ENCODE measurements at regions not wholly inside any gene's neighbourhood (a gene's known extent, or its start where the extent isn't known, plus 50 kb on each side); places are given as distances from the start of the nearest gene placed in this dataset.
A peak's percentile ranks its signal among the peaks of the same experiment; 100 is the strongest.
"Not testable (repeated sequence)": the region's sequence is repeated elsewhere in the genome, so short reads cannot be mapped to it uniquely, and the experiment has no call there.

DNA sequence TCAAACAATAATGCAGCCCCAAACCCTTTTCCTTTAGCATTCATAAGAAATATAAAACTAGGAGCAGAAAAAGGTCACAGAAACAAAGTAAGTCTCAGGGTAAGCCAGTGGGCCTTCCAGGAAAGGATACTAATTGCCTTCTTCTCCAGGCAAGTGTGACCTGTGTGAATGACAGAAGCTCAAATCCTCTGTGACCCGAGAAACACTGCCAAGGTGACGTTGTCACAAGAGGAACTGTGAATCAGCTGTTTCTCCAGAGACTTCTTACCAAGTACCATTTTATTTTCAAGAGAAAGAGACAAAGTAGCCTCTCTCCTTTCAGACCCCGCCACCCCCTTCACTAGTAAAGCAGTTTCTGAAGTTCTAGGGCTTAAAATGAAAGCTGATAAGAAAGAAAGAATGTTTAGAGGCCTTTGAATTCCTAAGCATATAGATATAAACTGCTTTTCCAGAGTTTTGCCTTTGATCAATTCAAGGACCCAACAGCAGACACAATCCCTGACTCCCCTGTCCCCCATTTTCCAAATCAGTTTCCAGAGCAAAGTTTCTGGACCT lies 155.6 kb downstream of the NUF2 start:
- DNase-seq, result no peak

DNA sequence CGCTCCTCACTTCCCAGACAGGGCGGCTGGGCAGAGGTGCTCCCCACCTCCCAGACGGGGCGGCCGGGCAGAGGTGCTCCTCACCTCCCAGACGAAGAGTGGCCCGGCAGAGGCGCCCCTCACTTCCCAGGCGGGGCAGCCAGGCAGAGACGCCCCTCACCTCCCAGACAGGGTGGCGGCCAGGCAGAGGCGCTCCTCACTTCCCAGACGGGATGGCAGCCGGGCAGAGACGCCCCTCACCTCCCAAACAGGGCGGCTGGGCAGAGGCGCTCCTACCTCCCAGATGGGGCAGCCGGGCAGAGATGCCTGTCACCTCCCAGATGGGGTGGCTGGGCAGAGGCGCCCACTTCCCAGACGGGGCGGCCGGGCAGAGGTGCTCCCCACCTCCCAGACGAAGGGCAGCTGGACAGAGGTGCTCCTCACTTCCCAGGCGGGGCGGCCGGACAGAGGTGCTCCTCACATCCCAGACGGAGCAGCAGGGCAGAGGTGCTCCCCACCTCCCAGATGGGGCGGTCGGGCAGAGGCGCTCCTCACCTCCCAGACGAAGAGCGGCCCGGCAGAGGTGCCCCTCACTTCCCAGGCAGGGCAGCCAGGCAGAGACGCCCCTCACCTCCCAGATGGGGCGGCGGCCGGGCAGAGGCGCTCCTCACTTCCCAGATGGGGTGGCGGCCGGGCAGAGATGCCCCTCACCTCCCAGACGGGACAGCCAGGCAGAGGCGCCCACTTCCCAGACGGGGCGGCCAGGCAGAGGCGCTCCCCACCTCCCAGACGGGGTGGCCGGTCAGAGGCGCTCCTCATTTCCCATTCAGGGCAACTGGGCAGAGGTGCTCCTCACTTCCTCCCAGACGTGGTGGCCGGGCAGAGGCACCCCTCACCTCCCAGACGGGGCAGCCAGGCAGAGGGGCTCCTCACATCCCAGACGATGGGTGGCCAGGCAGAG lies 176.9 kb downstream of the NUF2 start:
- DNase-seq, result not testable (repeated sequence)

GRCh38 chr1:163504331-163504978 lies 182.7 kb downstream of the NUF2 start:
- DNase-seq, result no peak

DNA sequence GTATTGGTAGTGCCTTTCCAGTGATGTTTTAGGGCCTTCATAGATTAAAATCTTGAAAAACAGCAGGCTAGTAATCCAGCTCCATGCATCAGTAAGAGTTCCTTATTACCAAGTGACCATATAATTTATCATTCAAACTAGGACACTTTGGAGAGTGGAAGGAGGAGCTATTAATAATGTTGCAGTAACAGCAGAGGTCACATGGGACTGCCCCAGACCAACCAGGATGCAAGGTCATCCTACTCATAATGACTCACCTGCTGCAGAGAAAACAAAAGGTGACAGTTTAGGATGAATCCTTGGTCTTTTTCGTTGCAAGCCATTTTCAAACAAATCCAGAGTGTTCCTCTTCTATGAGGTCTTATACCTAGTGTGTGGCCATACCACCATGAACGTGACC lies 187.4 kb downstream of the NUF2 start:
- no peak for DNase-seq

GRCh38 chr1:163512349-163512989 lies 190.7 kb downstream of the NUF2 start:
- DNase-seq, result no peak

DNA sequence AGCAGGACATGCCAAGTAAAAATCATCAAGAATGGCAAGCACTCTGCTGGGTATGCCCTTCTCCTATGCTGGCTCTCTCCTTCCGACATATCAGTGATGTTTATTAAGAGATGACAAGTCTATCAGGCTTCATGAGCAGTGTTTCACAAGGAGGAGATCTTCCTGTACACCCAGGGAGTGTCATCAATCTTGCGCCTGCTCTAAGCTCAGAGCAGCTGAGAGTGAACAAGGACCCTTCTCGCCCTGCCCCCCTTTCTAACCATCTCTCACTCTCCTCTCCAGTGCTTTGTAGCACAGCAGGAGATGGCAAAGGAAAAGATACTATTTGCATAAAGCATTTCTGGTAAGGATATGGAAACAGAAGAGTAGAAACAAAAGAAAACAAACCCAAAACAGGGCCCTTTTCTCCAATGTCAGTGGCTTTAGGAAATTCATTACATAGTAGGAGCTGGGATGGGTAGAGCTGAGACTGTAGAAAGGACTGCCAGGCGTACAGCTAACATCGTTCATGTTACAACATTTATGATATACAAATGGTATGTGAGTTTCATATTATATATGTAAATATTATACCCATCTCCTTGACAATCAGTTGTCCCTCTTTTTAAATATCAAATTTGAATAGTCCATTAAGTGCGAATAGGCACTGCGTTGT lies 201.7 kb downstream of the NUF2 start:
- DNase-seq, result no peak

- DNase-seq, result no peak
These were observed 207.1 kb downstream of the NUF2 start for GRCh38 chr1:163528710-163529348.

DNA sequence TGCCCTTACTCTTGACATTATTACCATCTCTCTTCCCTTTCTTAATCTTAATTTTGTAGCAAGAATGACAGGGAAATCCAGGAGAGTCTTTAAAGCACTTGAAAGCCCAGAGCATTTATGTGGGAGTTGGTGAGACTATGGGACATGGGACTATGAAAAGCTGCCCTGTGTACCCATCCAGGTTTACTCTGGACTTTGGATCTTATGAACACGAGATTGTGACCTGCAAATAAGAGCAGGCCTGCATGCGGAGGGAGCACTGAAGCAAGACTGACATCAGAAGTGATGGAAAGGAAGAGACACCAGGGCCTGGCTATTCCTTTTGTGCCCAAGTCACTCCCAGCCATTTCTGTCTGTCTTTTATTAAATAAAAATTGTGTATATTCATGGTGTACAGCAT lies 209.6 kb downstream of the NUF2 start:
- DNase-seq, result no peak

DNA sequence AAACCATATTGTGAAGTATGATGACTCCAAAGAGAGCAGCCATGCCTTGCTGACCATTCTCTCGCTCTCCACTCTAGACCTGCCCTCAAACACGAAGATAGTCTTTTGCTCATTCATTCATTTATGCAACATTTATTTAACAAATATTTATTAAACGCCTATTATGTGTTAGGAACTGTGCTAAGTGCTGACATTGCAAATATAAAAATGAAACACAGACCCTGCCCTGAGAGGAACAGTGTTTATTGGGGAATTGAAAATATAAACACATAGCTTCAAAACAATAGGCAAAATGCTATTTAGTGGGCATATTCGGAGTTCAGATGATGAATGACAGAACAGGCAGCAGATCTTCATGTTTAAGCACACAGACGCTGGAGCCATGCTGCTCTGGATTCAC lies 213.6 kb downstream of the NUF2 start:
- DNase-seq, result no peak

GRCh38 chr1:163535807-163536206 lies 214.1 kb downstream of the NUF2 start:
- DNase-seq, result peak; percentile 21

- no peak for DNase-seq
These were observed 216.1 kb downstream of the NUF2 start for GRCh38 chr1:163537809-163538208.

GRCh38 chr1:163538667-163539066 lies 216.9 kb downstream of the NUF2 start:
- no peak for DNase-seq

DNA sequence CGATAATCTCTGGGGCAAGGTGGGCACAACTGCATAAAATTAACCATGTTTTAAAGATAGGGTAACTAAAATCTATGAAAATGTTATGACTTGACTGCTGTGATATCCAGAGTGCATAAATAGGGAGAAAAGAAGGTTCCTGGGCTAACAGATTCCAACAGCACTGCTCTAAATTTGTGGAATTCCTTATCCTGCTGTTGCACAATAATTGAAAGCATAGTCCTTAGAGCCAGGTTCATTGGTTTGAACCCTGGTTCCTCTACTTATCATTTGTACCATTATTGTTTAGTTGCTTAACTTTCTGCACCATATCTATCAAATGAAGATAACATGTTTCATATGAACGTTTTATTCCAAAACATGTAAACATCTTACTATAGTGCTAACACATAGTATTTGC lies 219.0 kb downstream of the NUF2 start:
- no peak for DNase-seq

GRCh38 chr1:163544441-163544840 lies 222.7 kb downstream of the NUF2 start:
- DNase-seq, result no peak

DNA sequence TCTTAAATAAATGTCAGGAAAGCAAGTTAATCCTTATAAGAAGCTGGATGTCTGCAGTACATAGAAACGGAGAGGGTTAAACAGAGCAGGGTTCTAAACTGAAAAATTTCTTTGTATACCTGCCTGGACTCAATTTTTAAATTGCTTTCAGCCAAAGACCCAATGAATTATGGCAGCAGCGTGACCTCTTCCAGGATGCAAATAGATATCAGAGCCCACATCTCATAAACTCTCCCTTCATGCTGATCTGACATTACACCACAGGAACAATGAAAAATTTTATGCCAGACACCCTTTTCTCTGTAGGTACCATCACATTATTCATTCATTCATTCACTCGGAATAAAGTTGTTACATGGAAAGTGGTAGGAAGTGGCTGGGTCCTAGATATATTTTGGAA lies 236.4 kb downstream of the NUF2 start:
- no peak for DNase-seq

GRCh38 chr1:163561580-163562295 lies 240.0 kb downstream of the NUF2 start:
- DNase-seq, result no peak

DNA sequence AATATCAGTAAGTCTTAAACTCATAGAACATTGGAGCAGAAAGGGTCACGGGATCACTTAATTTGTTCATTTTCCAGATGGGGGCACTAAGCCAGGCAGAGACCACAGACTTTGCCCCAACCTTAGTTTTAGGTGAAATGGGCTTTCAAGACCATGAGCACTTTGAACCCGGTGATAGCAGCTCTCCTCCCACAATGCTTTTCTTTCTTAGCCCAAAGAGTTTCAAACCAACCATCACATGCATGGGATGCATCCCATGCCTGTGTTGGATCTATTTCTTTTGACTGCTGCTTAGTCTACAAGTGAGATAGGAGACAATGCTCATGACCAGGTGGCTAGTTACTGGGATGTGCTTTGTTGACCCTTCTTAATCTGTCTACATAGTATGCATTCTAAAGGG lies 240.6 kb downstream of the NUF2 start:
- DNase-seq, result no peak

DNA sequence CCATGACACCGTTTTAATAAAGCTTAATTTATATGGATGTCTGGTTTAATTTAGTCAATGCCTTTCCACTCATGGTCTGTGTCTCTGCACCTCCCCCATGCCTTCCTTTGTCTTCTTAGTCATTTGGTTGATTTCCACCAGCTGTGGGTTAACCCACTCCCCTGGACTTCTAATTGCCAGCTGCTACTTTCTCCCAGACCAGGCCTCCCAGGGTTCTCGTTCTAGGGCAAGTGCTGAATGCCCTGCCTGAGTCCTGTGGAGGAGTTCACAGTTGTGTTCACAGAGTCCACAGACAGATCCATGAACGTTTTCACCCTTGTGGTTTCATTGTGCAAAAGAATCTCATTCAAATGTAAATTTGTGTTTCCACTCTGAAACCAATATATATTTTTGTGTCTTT lies 243.4 kb downstream of the NUF2 start:
- DNase-seq, result no peak

GRCh38 chr1:163570071-163570470 lies 248.3 kb downstream of the NUF2 start:
- no peak for DNase-seq

GRCh38 chr1:163571950-163572349 lies 250.2 kb downstream of the NUF2 start:
- DNase-seq, result no peak

DNA sequence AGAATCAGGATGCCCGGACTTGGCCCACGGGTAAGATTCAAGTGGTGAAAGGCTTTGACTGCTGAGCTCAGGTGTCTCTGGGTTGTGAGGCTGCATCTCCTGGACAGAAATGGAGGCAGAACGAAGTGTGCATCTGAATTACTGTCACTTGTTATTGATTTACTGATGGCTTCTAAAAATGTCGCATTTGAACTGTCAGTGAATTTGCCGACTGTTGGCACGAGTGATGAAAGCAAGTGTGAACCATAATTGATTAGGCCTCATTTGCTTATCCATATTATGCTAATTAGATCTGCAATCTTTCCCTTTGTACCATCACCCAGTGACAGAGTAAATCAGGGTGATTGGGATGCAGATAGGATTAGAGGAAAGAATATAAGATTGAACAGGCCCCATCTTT lies 252.4 kb downstream of the NUF2 start:
- DNase-seq, result no peak

GRCh38 chr1:163580926-163581325 lies 259.2 kb downstream of the NUF2 start:
- DNase-seq, result no peak
